ENCODE measurements at regions not wholly inside any gene's neighbourhood (a gene's known extent, or its start where the extent isn't known, plus 50 kb on each side); places are given as distances from the start of the nearest gene placed in this dataset.

DNA sequence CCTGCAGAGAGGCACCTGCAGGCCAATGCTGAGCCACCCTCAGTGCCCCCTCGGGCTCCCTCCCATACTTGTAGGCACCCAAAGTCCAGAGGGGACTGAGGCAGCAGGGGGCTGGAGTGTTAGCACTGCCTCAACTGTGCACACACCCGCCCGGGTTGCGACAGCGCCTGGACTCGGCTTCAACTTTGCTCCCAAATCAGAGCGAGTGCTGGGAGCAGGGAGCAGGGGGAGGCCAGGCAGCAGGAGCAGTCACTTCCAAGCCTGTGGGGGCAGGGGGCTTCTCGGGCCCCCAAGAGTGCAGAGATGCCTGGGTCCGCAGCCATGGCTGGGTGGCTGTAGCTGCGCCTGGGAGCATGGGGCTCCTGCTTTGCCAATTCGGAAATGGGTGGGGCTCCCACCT, 79.5 kb downstream of the DISP1 start:
- TF ChIP-seq YY1 (IDR thresholded peaks at IDR 0.05; ENCODE audit: low read depth): no peak
- TF ChIP-seq, protein P1, sequence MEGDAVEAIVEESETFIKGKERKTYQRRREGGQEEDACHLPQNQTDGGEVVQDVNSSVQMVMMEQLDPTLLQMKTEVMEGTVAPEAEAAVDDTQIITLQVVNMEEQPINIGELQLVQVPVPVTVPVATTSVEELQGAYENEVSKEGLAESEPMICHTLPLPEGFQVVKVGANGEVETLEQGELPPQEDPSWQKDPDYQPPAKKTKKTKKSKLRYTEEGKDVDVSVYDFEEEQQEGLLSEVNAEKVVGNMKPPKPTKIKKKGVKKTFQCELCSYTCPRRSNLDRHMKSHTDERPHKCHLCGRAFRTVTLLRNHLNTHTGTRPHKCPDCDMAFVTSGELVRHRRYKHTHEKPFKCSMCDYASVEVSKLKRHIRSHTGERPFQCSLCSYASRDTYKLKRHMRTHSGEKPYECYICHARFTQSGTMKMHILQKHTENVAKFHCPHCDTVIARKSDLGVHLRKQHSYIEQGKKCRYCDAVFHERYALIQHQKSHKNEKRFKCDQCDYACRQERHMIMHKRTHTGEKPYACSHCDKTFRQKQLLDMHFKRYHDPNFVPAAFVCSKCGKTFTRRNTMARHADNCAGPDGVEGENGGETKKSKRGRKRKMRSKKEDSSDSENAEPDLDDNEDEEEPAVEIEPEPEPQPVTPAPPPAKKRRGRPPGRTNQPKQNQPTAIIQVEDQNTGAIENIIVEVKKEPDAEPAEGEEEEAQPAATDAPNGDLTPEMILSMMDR (IDR thresholded peaks at IDR 0.05): no peak
- TF ChIP-seq, protein P2, sequence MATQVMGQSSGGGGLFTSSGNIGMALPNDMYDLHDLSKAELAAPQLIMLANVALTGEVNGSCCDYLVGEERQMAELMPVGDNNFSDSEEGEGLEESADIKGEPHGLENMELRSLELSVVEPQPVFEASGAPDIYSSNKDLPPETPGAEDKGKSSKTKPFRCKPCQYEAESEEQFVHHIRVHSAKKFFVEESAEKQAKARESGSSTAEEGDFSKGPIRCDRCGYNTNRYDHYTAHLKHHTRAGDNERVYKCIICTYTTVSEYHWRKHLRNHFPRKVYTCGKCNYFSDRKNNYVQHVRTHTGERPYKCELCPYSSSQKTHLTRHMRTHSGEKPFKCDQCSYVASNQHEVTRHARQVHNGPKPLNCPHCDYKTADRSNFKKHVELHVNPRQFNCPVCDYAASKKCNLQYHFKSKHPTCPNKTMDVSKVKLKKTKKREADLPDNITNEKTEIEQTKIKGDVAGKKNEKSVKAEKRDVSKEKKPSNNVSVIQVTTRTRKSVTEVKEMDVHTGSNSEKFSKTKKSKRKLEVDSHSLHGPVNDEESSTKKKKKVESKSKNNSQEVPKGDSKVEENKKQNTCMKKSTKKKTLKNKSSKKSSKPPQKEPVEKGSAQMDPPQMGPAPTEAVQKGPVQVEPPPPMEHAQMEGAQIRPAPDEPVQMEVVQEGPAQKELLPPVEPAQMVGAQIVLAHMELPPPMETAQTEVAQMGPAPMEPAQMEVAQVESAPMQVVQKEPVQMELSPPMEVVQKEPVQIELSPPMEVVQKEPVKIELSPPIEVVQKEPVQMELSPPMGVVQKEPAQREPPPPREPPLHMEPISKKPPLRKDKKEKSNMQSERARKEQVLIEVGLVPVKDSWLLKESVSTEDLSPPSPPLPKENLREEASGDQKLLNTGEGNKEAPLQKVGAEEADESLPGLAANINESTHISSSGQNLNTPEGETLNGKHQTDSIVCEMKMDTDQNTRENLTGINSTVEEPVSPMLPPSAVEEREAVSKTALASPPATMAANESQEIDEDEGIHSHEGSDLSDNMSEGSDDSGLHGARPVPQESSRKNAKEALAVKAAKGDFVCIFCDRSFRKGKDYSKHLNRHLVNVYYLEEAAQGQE (IDR thresholded peaks at IDR 0.05; ENCODE audit: low read depth, low read length): no peak
- TF ChIP-seq RAD21 (IDR thresholded peaks at IDR 0.05; ENCODE audit: low read length): no peak
- no peak for TF ChIP-seq SIN3A (IDR thresholded peaks at IDR 0.05; ENCODE audit: borderline replicate concordance, low read depth, low read length)
- no peak for TF ChIP-seq POLR2AphosphoS5 (IDR thresholded peaks at IDR 0.05; ENCODE audit: low read depth, low read length)
- TF ChIP-seq, protein P3, sequence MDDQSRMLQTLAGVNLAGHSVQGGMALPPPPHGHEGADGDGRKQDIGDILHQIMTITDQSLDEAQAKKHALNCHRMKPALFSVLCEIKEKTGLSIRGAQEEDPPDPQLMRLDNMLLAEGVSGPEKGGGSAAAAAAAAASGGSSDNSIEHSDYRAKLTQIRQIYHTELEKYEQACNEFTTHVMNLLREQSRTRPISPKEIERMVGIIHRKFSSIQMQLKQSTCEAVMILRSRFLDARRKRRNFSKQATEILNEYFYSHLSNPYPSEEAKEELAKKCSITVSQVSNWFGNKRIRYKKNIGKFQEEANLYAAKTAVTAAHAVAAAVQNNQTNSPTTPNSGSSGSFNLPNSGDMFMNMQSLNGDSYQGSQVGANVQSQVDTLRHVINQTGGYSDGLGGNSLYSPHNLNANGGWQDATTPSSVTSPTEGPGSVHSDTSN (IDR thresholded peaks at IDR 0.05): no peak
